Panc1 (cell line): ENCODE measurements at regions not wholly inside any gene's neighbourhood (a gene's known extent, or its start where the extent isn't known, plus 50 kb on each side); places are given as distances from the start of the nearest gene placed in this dataset.

ENCODE experiments used
- ATAC-seq: fragments of 200-7000 bp; cut with Tn5 transposase; 2 replicates; pipeline ENCODE4 v1.9.1; 2020; ENCODE audit warnings: mild to moderate bottlenecking, moderate library complexity
- BruUV-seq: library from RNA; stranded (reverse); fragments of 400-500 nt; replicated peaks from 2 replicates; lab custom pipeline; 2021; lab: Mats Ljungman, UMichigan
- CTCF ChIA-PET: fragments of 300-600 bp; sonication (Branson Sonifier 250); formaldehyde crosslinking; loops from one replicate; lab custom pipeline; 2022; ENCODE audit warnings: antibody characterized with exemption; lab: Charles Lee
- POLR2A ChIA-PET: fragments of 300-600 bp; sonication (Branson Sonifier 250); formaldehyde crosslinking; loops from one replicate; lab custom pipeline; 2022; ENCODE audit warnings: antibody characterized with exemption; lab: Charles Lee
- DNase-seq: peaks from one replicate; pipeline ENCODE4 v3.0.0-alpha.2; 2010; ENCODE audit warnings: low read depth, low spot score
- H3K27ac ChIP-seq: 2 replicates; pipeline ENCODE4 v1.5.1; 2011; ENCODE audit warnings: mild to moderate bottlenecking, low read length, inconsistent platforms
- H3K27me3 ChIP-seq: fragments of 200-500 bp; sonication (Bioruptor generic); 2 replicates; pipeline ENCODE4 v1.6.0; 2014; ENCODE audit warnings: low read length, inconsistent platforms; ENCODE audit not compliant: control insufficient read depth, insufficient read depth
- H3K36me3 ChIP-seq: fragments of 200-500 bp; sonication (Bioruptor generic); 2 replicates; pipeline ENCODE4 v1.5.1; 2014; ENCODE audit warnings: inconsistent platforms, mild to moderate bottlenecking, low read length, moderate library complexity; ENCODE audit not compliant: control insufficient read depth, insufficient read depth
- H3K4me1 ChIP-seq: 2 replicates; pipeline ENCODE4 v1.5.1; 2011; ENCODE audit warnings: inconsistent platforms, mild to moderate bottlenecking, low read length, moderate library complexity; ENCODE audit not compliant: control insufficient read depth, insufficient read depth
- H3K4me3 ChIP-seq, 2 experiments: 2 replicates each; pipeline ENCODE4 v1.5.1; 2011 to 2012; ENCODE audit warnings: low read depth in 2 of 2, low read length in 2 of 2, mild to moderate bottlenecking in 2 of 2, inconsistent platforms in 1 of 2, moderate library complexity in 1 of 2
- H3K9me3 ChIP-seq: fragments of 200-500 bp; sonication (Bioruptor generic); 2 replicates; pipeline ENCODE4 v1.5.1; 2014; ENCODE audit warnings: low read depth, mild to moderate bottlenecking, inconsistent platforms, low read length, moderate library complexity; ENCODE audit not compliant: control insufficient read depth, insufficient read depth
- POLR2AphosphoS5 ChIP-seq: IDR thresholded peaks from 2 replicates; pipeline ENCODE4 v1.6.1; 2012; ENCODE audit warnings: mild to moderate bottlenecking, low read depth, low read length, moderate library complexity
- SIN3A ChIP-seq: IDR thresholded peaks from 2 replicates; pipeline ENCODE4 v1.6.1; 2012; ENCODE audit warnings: low read depth, mild to moderate bottlenecking, low read length, moderate library complexity, borderline replicate concordance; ENCODE audit not compliant: insufficient read depth
- TCF7L2 ChIP-seq: IDR thresholded peaks from 2 replicates; pipeline ENCODE4 v1.6.1; 2011; ENCODE audit warnings: mild to moderate bottlenecking, low read depth, low read length, inconsistent platforms
- in situ Hi-C: cut with HindIII; loops from 2 replicates; pipeline ENCODE4 v1.10.0; 2016; ENCODE audit warnings: low sequenced_read_pairs, low pct_unique_long_range_greater_than_20kb
- intact Hi-C: fragments of 100-400 bp; cut with micrococcal nuclease; formaldehyde crosslinking; loops from one replicate; pipeline ENCODE4 v1.10.0; 2022; ENCODE audit not compliant: unreplicated experiment
- TF ChIP-seq, protein P1 (sequence below), 2 experiments: IDR thresholded peaks; 2 replicates each; pipeline ENCODE4 v1.6.1; 2011 to 2012; ENCODE audit warnings: low read depth in 2 of 2, control low read depth in 1 of 2, low read length in 1 of 2, mild to moderate bottlenecking in 1 of 2, moderate library complexity in 1 of 2; ENCODE audit not compliant: insufficient read depth in 1 of 2
- TF ChIP-seq, protein P2 (sequence below): fragments of 450-650 bp; IDR thresholded peaks from 2 replicates; pipeline ENCODE4 v1.5.1; 2017; ENCODE audit warnings: mild to moderate bottlenecking

- DNase-seq (no peak), ATAC-seq (no peak)
- TF ChIP-seq, protein P1, sequence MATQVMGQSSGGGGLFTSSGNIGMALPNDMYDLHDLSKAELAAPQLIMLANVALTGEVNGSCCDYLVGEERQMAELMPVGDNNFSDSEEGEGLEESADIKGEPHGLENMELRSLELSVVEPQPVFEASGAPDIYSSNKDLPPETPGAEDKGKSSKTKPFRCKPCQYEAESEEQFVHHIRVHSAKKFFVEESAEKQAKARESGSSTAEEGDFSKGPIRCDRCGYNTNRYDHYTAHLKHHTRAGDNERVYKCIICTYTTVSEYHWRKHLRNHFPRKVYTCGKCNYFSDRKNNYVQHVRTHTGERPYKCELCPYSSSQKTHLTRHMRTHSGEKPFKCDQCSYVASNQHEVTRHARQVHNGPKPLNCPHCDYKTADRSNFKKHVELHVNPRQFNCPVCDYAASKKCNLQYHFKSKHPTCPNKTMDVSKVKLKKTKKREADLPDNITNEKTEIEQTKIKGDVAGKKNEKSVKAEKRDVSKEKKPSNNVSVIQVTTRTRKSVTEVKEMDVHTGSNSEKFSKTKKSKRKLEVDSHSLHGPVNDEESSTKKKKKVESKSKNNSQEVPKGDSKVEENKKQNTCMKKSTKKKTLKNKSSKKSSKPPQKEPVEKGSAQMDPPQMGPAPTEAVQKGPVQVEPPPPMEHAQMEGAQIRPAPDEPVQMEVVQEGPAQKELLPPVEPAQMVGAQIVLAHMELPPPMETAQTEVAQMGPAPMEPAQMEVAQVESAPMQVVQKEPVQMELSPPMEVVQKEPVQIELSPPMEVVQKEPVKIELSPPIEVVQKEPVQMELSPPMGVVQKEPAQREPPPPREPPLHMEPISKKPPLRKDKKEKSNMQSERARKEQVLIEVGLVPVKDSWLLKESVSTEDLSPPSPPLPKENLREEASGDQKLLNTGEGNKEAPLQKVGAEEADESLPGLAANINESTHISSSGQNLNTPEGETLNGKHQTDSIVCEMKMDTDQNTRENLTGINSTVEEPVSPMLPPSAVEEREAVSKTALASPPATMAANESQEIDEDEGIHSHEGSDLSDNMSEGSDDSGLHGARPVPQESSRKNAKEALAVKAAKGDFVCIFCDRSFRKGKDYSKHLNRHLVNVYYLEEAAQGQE (IDR thresholded peaks at IDR 0.05; ENCODE audit: insufficient read depth in 1 of 2, low read depth in 2 of 2, low read length in 1 of 2): no peak
- TF ChIP-seq, protein P2, sequence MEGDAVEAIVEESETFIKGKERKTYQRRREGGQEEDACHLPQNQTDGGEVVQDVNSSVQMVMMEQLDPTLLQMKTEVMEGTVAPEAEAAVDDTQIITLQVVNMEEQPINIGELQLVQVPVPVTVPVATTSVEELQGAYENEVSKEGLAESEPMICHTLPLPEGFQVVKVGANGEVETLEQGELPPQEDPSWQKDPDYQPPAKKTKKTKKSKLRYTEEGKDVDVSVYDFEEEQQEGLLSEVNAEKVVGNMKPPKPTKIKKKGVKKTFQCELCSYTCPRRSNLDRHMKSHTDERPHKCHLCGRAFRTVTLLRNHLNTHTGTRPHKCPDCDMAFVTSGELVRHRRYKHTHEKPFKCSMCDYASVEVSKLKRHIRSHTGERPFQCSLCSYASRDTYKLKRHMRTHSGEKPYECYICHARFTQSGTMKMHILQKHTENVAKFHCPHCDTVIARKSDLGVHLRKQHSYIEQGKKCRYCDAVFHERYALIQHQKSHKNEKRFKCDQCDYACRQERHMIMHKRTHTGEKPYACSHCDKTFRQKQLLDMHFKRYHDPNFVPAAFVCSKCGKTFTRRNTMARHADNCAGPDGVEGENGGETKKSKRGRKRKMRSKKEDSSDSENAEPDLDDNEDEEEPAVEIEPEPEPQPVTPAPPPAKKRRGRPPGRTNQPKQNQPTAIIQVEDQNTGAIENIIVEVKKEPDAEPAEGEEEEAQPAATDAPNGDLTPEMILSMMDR: no peak
- TF ChIP-seq POLR2AphosphoS5 (no peak), TCF7L2 (no peak), SIN3A (no peak)
- POLR2A ChIA-PET: no interaction called here
- no peaks in the 10 kb centered on the region for H3K36me3 ChIP-seq
- no peak overlapping the region for H3K27ac ChIP-seq
- BruUV-seq: no TSS peak
- in situ Hi-C loops (no loop called here), intact Hi-C loops (no loop called here)
- no peaks in the 10 kb centered on the region for H3K4me1 ChIP-seq
- CTCF ChIA-PET: no interaction called here
- no peaks in the 10 kb centered on the region for H3K9me3 ChIP-seq
- no peaks in the 10 kb centered on the region for H3K27me3 ChIP-seq
- H3K4me3 ChIP-seq: no peak overlapping the region
Observed at GRCh38 chr10:25661632-25662031, 272.4 kb upstream of the MYO3A start.

DNA sequence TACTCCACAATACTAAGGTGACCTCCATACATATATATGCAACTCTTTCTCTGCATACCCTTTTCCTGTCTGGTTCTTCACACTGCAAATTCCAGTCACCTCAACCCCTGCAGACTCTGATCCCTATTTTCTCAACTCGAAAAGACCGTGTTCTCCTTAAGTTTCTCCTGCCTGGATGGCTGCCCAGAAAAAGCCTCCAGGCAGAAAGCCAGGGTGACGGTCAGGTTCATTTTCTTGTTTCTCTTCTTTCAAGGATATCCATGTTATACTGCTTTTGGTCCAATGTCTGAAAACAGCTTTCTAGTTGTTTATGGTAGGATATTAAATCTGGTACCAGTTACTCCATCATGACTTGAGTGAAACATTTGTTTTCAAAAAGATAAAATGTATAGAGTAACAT is 267.8 kb upstream of the MYO3A start:
- ATAC-seq (no peak), DNase-seq (no peak)
- Histone ChIP-seq H3K27ac (no peak overlapping the region), H3K4me1 (no peaks in the 10 kb centered on the region), H3K36me3 (no peaks in the 10 kb centered on the region), H3K4me3 (no peak overlapping the region), H3K9me3 (no peaks in the 10 kb centered on the region), H3K27me3 (no peaks in the 10 kb centered on the region)
- no TSS peak for BruUV-seq
- intact Hi-C loops (no loop called here), in situ Hi-C loops (no loop called here)
- POLR2A ChIA-PET: no interaction called here
- CTCF ChIA-PET: no interaction called here
- TF ChIP-seq, protein P2: no peak
- TF ChIP-seq POLR2AphosphoS5 (no peak), TCF7L2 (no peak)
- TF ChIP-seq, protein P1 (IDR thresholded peaks at IDR 0.05; ENCODE audit: insufficient read depth in 1 of 2, low read depth in 2 of 2, low read length in 1 of 2): no peak
